ENCODE measurements at regions not wholly inside any gene's neighbourhood (a gene's known extent, or its start where the extent isn't known, plus 50 kb on each side); places are given as distances from the start of the nearest gene placed in this dataset.
A peak's percentile ranks its signal among the peaks of the same experiment; 100 is the strongest.
"Not testable (repeated sequence)": the region's sequence is repeated elsewhere in the genome, so short reads cannot be mapped to it uniquely, and the experiment has no call there.

GRCh38 chr1:229175297-229175696 is 95.6 kb upstream of the RAB4A start:
- H3K27me3 ChIP-seq (ENCODE audit: control insufficient read depth in 2 of 2, insufficient read depth in 2 of 2, low read length in 2 of 2); POLR2A ChIA-PET; H3K4me3 Mint-ChIP-seq; H3K4me1 ChIP-seq (ENCODE audit: control insufficient read depth in 2 of 2, insufficient read depth in 2 of 2, low read length in 2 of 2); H3K27ac Mint-ChIP-seq; H3K36me3 ChIP-seq (ENCODE audit: control insufficient read depth in 2 of 3, insufficient read depth in 3 of 3, low read length in 3 of 3); H3K27ac ChIP-seq (ENCODE audit: low read depth, low read length); CTCF ChIA-PET; intact Hi-C loops (cut with micrococcal nuclease); ATAC-seq; H3K36me3 Mint-ChIP-seq; DNase-seq; H3K9me3 Mint-ChIP-seq; H3K4me3 ChIP-seq (ENCODE audit: low read length); H3K4me1 Mint-ChIP-seq; H3K27me3 Mint-ChIP-seq; H3K9me3 ChIP-seq (ENCODE audit: control insufficient read depth in 2 of 3, low read length in 3 of 3): not testable (repeated sequence)

GRCh38 chr1:229176457-229176856 is 94.5 kb upstream of the RAB4A start:
- H3K27me3 Mint-ChIP-seq; H3K4me1 ChIP-seq (ENCODE audit: control insufficient read depth in 2 of 2, insufficient read depth in 2 of 2, low read length in 2 of 2); H3K27ac Mint-ChIP-seq; CTCF ChIA-PET; DNase-seq; H3K27me3 ChIP-seq (ENCODE audit: control insufficient read depth in 2 of 2, insufficient read depth in 2 of 2, low read length in 2 of 2); H3K4me3 ChIP-seq (ENCODE audit: low read length); H3K9me3 ChIP-seq (ENCODE audit: control insufficient read depth in 2 of 3, low read length in 3 of 3); intact Hi-C loops (cut with micrococcal nuclease); H3K4me1 Mint-ChIP-seq; H3K36me3 ChIP-seq (ENCODE audit: control insufficient read depth in 2 of 3, insufficient read depth in 3 of 3, low read length in 3 of 3); H3K9me3 Mint-ChIP-seq; H3K4me3 Mint-ChIP-seq; H3K36me3 Mint-ChIP-seq; ATAC-seq; H3K27ac ChIP-seq (ENCODE audit: low read depth, low read length); POLR2A ChIA-PET: not testable (repeated sequence)

GRCh38 chr1:229180161-229180560 is 90.8 kb upstream of the RAB4A start:
- ChIA-PET POLR2A (no interaction called here), CTCF (no interaction called here)
- Mint-ChIP-seq H3K4me1 (peaks cover 0 to 3% (median 0%) of the 10 kb centered on the region in 7 donors), H3K27me3 (peaks cover 0 to 2% (median 0%) of the 10 kb centered on the region in 5 donors), H3K9me3 (no peaks in the 10 kb centered on the region), H3K4me3 (no peak overlapping the region), H3K36me3 (peaks cover 0 to 5% (median 0%) of the 10 kb centered on the region in 5 donors), H3K27ac (no peak overlapping the region)
- no peak for DNase-seq
- H3K4me3 ChIP-seq (ENCODE audit: low read length), result no peak overlapping the region
- H3K27ac ChIP-seq (ENCODE audit: low read depth, low read length), result no peak overlapping the region
- no peaks in the 10 kb centered on the region for H3K36me3 ChIP-seq (ENCODE audit: control insufficient read depth in 2 of 3, insufficient read depth in 3 of 3, low read length in 3 of 3)
- no peak for ATAC-seq
- intact Hi-C loops (cut with micrococcal nuclease), result no loop called here
- H3K4me1 ChIP-seq (ENCODE audit: control insufficient read depth in 2 of 2, insufficient read depth in 2 of 2, low read length in 2 of 2), result no peaks in the 10 kb centered on the region
- H3K9me3 ChIP-seq (ENCODE audit: control insufficient read depth in 2 of 3, low read length in 3 of 3), result no peaks in the 10 kb centered on the region
- no peaks in the 10 kb centered on the region for H3K27me3 ChIP-seq (ENCODE audit: control insufficient read depth in 2 of 2, insufficient read depth in 2 of 2, low read length in 2 of 2)

- Mint-ChIP-seq H3K4me1 (peaks cover 0 to 9% (median 2%) of the 10 kb centered on the region in 7 donors), H3K36me3 (peaks cover 0 to 5% (median 0%) of the 10 kb centered on the region in 5 donors)
- POLR2A ChIA-PET, result no interaction called here
Measured at GRCh38 chr1:229181419-229181818, 89.5 kb upstream of the RAB4A start.

GRCh38 chr1:229183588-229183987 is 87.3 kb upstream of the RAB4A start:
- H3K36me3 ChIP-seq (ENCODE audit: control insufficient read depth in 2 of 3, insufficient read depth in 3 of 3, low read length in 3 of 3), result no peaks in the 10 kb centered on the region
- H3K4me3 ChIP-seq (ENCODE audit: low read length), result no peak overlapping the region
- intact Hi-C loops (cut with micrococcal nuclease), result no loop called here
- Mint-ChIP-seq H3K36me3 (peaks cover 0 to 5% (median 0%) of the 10 kb centered on the region in 5 donors), H3K27me3 (no peaks in the 10 kb centered on the region), H3K4me1 (peaks cover 0 to 17% (median 5%) of the 10 kb centered on the region in 7 donors), H3K27ac (peak overlapping the region in 1 of 9 donors; percentile 7), H3K4me3 (no peak overlapping the region), H3K9me3 (no peaks in the 10 kb centered on the region)
- no peaks in the 10 kb centered on the region for H3K9me3 ChIP-seq (ENCODE audit: control insufficient read depth in 2 of 3, low read length in 3 of 3)
- ATAC-seq (no peak), DNase-seq (no peak)
- H3K27me3 ChIP-seq (ENCODE audit: control insufficient read depth in 2 of 2, insufficient read depth in 2 of 2, low read length in 2 of 2), result no peaks in the 10 kb centered on the region
- peaks cover 0 to 2% of the 10 kb centered on the region in 2 donors for H3K4me1 ChIP-seq (ENCODE audit: control insufficient read depth in 2 of 2, insufficient read depth in 2 of 2, low read length in 2 of 2)
- ChIA-PET POLR2A (interaction anchor here (0.6 to 0.7 kb wide), 2 partner anchors 9 to 855 kb away, joined by 4 to 5 read pairs; no protein-coding TSS in a partner anchor), CTCF (no interaction called here)
- H3K27ac ChIP-seq (ENCODE audit: low read depth, low read length), result no peak overlapping the region

More at GRCh38 chr1:229181419-229181818, 89.5 kb upstream of the RAB4A start:
- Mint-ChIP-seq H3K27me3 (no peaks in the 10 kb centered on the region), H3K9me3 (no peaks in the 10 kb centered on the region), H3K4me3 (no peak overlapping the region), H3K27ac (no peak overlapping the region)
- H3K4me3 ChIP-seq (ENCODE audit: low read length), result no peak overlapping the region
- ATAC-seq (no peak), DNase-seq (no peak)
- no peaks in the 10 kb centered on the region for H3K36me3 ChIP-seq (ENCODE audit: control insufficient read depth in 2 of 3, insufficient read depth in 3 of 3, low read length in 3 of 3)
- H3K27me3 ChIP-seq (ENCODE audit: control insufficient read depth in 2 of 2, insufficient read depth in 2 of 2, low read length in 2 of 2), result no peaks in the 10 kb centered on the region
- no peaks in the 10 kb centered on the region for H3K9me3 ChIP-seq (ENCODE audit: control insufficient read depth in 2 of 3, low read length in 3 of 3)
- H3K27ac ChIP-seq (ENCODE audit: low read depth, low read length), result no peak overlapping the region
- CTCF ChIA-PET, result no interaction called here
- intact Hi-C loops (cut with micrococcal nuclease), result no loop called here
- H3K4me1 ChIP-seq (ENCODE audit: control insufficient read depth in 2 of 2, insufficient read depth in 2 of 2, low read length in 2 of 2), result no peaks in the 10 kb centered on the region

- Histone ChIP-seq H3K4me3 (ENCODE audit: low read length) (no peak overlapping the region), H3K9me3 (ENCODE audit: control insufficient read depth in 2 of 3, low read length in 3 of 3) (no peaks in the 10 kb centered on the region), H3K27ac (ENCODE audit: low read depth, low read length) (no peak overlapping the region), H3K36me3 (ENCODE audit: control insufficient read depth in 2 of 3, insufficient read depth in 3 of 3, low read length in 3 of 3) (no peaks in the 10 kb centered on the region), H3K27me3 (ENCODE audit: control insufficient read depth in 2 of 2, insufficient read depth in 2 of 2, low read length in 2 of 2) (no peaks in the 10 kb centered on the region), H3K4me1 (ENCODE audit: control insufficient read depth in 2 of 2, insufficient read depth in 2 of 2, low read length in 2 of 2) (peaks cover 0 to 2% of the 10 kb centered on the region in 2 donors)
- Mint-ChIP-seq H3K36me3 (peaks cover 0 to 5% (median 0%) of the 10 kb centered on the region in 5 donors), H3K27ac (peak overlapping the region in 1 of 9 donors; percentile 20), H3K27me3 (no peaks in the 10 kb centered on the region), H3K4me3 (no peak overlapping the region), H3K9me3 (no peaks in the 10 kb centered on the region), H3K4me1 (peaks cover 0 to 17% (median 5%) of the 10 kb centered on the region in 7 donors)
- ChIA-PET POLR2A (interaction anchor here (0.6 to 0.7 kb wide), 2 partner anchors 9 to 854 kb away, joined by 4 to 5 read pairs; no protein-coding TSS in a partner anchor), CTCF (no interaction called here)
- no peak for DNase-seq
- no peak for ATAC-seq
- intact Hi-C loops (cut with micrococcal nuclease), result no loop called here
Measured at GRCh38 chr1:229184066-229184465, 86.8 kb upstream of the RAB4A start.

- Mint-ChIP-seq H3K9me3 (no peaks in the 10 kb centered on the region), H3K4me3 (no peak overlapping the region), H3K36me3 (peaks cover 0 to 5% (median 0%) of the 10 kb centered on the region in 5 donors), H3K27ac (peak overlapping the region in 1 of 9 donors; percentile 85), H3K27me3 (peaks cover 0 to 9% (median 0%) of the 10 kb centered on the region in 5 donors), H3K4me1 (peaks cover 0 to 17% (median 5%) of the 10 kb centered on the region in 7 donors)
- intact Hi-C loops (cut with micrococcal nuclease), result no loop called here
- ChIA-PET POLR2A (no interaction called here), CTCF (interaction anchor here (0.6 to 1.2 kb wide), 4 partner anchors 43 to 450 kb away, joined by 3 to 4 read pairs (median 3); no protein-coding TSS in a partner anchor)
- Histone ChIP-seq H3K4me3 (ENCODE audit: low read length) (no peak overlapping the region), H3K27ac (ENCODE audit: low read depth, low read length) (no peak overlapping the region), H3K36me3 (ENCODE audit: control insufficient read depth in 2 of 3, insufficient read depth in 3 of 3, low read length in 3 of 3) (no peaks in the 10 kb centered on the region), H3K27me3 (ENCODE audit: control insufficient read depth in 2 of 2, insufficient read depth in 2 of 2, low read length in 2 of 2) (no peaks in the 10 kb centered on the region), H3K9me3 (ENCODE audit: control insufficient read depth in 2 of 3, low read length in 3 of 3) (no peaks in the 10 kb centered on the region), H3K4me1 (ENCODE audit: control insufficient read depth in 2 of 2, insufficient read depth in 2 of 2, low read length in 2 of 2) (peaks cover 0 to 2% of the 10 kb centered on the region in 2 donors)
- DNase-seq (no peak), ATAC-seq (no peak)
Measured at GRCh38 chr1:229185963-229186362, 84.9 kb upstream of the RAB4A start.

Data from naive thymus-derived CD4-positive, alpha-beta T cell (primary cell).